Left lung (tissue), 4 donors: ENCODE measurements at regions not wholly inside any gene's neighbourhood (a gene's known extent, or its start where the extent isn't known, plus 50 kb on each side); places are given as distances from the start of the nearest gene placed in this dataset.

Experiments
- ATAC-seq: fragments of 200-7000 bp; cut with Tn5 transposase; one replicate; pipeline ENCODE4 v1.9.1; 2020; ENCODE audit warnings: moderate library complexity
- DNase-seq, 4 donors: peaks; one replicate each; pipeline ENCODE4 v3.0.0-alpha.2; 2013 to 2020
- H3K27ac ChIP-seq, 2 donors: fragments of 200-600 bp; sonication (generic) in 1 of 2; one replicate each; pipeline versions ENCODE4 v1.5.0 to v1.8.0; 2020 to 2021
- H3K27me3 ChIP-seq, 2 donors: fragments of 200-600 bp; sonication (generic) in 1 of 2; one replicate each; pipeline versions ENCODE4 v1.5.0 to v1.8.0; 2020 to 2021
- H3K36me3 ChIP-seq, 2 donors: fragments of 200-600 bp; sonication (generic) in 1 of 2; one replicate each; pipeline versions ENCODE4 v1.5.0 to v1.8.0; 2020 to 2021
- H3K4me1 ChIP-seq, 2 donors: fragments of 200-600 bp; one replicate each; pipeline ENCODE4 v1.8.0; 2021
- H3K4me3 ChIP-seq, 2 donors: fragments of 200-600 bp; sonication (generic) in 1 of 2; one replicate each; pipeline versions ENCODE4 v1.5.0 to v1.8.0; 2020 to 2021; ENCODE audit warnings: mild to moderate bottlenecking in 1 of 2
- H3K9me3 ChIP-seq, 2 donors: fragments of 200-600 bp; sonication (generic) in 1 of 2; one replicate each; pipeline versions ENCODE4 v1.5.0 to v1.8.0; 2020 to 2021
- intact Hi-C, 2 donors: fragments of 100-400 bp; cut with DNase I; formaldehyde crosslinking; loops; one replicate each; pipeline versions ENCODE4 v1.11.2 to v1.14.2; 2022
- TF ChIP-seq, protein P1 (sequence below), 2 donors: fragments of 200-600 bp; sonication (generic) in 1 of 2; IDR thresholded peaks; one replicate each; pipeline versions ENCODE4 v1.5.0 to v1.8.0; 2021; ENCODE audit warnings: antibody characterized with exemption in 2 of 2
- donor health status: DM: no; HTN: yes; CAD: no.
- donor health status: DM: no; HTN: no; CAD: no.

DNA sequence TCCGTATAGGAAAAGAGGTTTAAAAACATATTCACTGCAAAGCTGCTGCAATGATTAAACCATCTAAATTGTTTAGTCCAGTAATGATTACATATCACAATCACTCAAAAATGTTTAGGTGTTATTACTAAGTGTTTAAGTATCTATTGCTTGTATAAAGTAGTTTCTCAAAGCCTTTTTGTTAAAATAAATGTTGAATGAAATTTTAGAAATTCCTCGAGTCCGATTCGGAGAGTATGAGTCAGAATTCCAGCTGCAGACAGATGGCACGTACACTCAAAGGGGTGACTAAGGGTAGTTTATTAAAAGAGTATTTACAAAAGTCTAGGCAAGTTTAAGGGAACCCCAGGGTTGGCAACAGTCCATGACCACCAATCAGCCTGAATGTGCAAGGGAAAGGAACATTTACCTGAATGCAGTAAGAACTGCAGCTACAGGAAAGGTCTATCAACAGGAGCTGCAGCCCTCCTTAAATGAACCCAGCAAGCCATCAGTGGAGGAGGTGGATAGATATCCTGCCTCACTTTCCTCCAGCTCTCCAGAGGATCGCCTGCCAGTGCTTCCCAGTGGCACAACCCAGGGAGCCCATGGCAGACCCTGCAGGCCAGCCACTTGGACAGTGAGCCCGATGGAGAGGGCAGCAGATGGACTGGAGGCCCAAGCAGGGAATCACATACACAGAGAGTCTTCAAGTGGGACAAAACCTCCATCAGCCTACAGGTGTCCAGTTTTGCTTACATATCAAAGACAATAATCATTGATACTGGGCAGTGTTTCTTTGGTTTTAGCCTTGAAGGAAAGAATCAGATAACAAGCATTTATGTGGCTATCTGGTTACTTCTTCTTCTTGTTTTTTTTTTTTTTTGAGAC is 92.1 kb upstream of the SLC44A3 start:
- Histone ChIP-seq H3K36me3 (no peaks in the 10 kb centered on the region), H3K4me3 (no peak overlapping the region), H3K9me3 (no peaks in the 10 kb centered on the region), H3K27ac (peak overlapping the region in 1 of 2 donors; percentile 28), H3K4me1 (peaks cover 10 to 31% of the 10 kb centered on the region in 2 donors), H3K27me3 (no peaks in the 10 kb centered on the region)
- peak in 3 of 4 donors; percentile 29 to 60 (median 51) for DNase-seq
- intact Hi-C loops: no loop called here
- ATAC-seq: peak; percentile 73
- TF ChIP-seq, protein P1, sequence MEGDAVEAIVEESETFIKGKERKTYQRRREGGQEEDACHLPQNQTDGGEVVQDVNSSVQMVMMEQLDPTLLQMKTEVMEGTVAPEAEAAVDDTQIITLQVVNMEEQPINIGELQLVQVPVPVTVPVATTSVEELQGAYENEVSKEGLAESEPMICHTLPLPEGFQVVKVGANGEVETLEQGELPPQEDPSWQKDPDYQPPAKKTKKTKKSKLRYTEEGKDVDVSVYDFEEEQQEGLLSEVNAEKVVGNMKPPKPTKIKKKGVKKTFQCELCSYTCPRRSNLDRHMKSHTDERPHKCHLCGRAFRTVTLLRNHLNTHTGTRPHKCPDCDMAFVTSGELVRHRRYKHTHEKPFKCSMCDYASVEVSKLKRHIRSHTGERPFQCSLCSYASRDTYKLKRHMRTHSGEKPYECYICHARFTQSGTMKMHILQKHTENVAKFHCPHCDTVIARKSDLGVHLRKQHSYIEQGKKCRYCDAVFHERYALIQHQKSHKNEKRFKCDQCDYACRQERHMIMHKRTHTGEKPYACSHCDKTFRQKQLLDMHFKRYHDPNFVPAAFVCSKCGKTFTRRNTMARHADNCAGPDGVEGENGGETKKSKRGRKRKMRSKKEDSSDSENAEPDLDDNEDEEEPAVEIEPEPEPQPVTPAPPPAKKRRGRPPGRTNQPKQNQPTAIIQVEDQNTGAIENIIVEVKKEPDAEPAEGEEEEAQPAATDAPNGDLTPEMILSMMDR (IDR thresholded peaks at IDR 0.05): no peak

DNA sequence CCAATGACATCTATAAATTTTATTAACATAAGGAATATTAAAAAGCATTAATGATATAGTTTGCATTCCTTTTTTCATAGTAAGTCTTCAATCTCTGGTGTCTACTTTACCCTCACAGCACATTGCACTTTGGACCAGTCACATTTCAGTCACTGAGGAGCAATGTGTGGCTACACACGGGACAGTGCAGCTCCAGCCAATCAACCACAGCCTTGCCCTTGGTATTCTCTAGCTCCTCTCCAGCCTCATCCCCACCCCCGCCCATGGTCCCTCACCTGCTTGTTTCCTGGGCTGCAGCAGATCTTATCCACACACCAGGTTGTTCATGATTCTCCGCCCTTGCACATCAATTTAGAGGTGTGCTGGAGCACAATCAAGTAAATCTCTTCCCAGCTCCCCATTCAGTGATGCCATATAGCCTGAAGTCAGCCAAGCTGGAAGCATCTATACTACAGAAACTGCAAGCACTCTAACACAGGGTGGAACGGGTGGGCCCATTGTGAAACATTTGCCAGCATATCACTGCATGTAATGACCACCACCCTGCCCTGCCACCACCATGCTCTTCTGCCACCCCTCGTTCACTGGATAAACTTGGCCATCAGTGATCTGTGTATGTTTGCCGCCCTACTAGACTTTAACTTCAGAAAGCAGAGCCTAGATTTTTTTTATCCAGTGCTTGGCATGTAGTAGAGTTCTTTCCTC is 93.0 kb upstream of the SLC44A3 start:
- H3K27ac ChIP-seq: no peak overlapping the region
- intact Hi-C loops: no loop called here
- ATAC-seq: no peak

DNA sequence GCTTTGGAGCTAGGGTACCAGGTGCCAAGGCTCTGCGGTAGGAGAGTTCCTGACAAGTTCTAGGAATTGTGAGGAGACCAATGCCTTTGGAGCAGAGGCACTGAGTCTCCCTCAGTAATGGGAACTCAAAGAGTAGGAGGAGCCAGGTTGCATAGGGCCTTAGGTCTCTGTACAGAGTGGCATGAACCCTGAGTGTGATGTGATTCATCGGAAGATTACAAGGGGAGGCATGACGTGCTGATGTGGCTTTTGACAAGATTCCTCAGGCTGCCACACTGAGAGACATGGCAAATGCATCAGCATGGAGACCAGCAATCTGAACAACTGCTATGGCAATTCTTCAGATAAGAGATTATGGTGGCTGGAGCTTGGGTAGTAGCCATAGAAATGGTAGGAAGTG is 94.6 kb upstream of the SLC44A3 start:
- no peak for DNase-seq
- no peaks in the 10 kb centered on the region for H3K36me3 ChIP-seq

More for the DNA sequence above, 93.0 kb upstream of the SLC44A3 start:
- TF ChIP-seq, protein P1 (IDR thresholded peaks at IDR 0.05): no peak
- Histone ChIP-seq H3K4me3 (no peak overlapping the region), H3K9me3 (no peaks in the 10 kb centered on the region), H3K27me3 (no peaks in the 10 kb centered on the region), H3K4me1 (peaks cover 10 to 35% of the 10 kb centered on the region in 2 donors), H3K36me3 (no peaks in the 10 kb centered on the region)
- no peak for DNase-seq

DNA sequence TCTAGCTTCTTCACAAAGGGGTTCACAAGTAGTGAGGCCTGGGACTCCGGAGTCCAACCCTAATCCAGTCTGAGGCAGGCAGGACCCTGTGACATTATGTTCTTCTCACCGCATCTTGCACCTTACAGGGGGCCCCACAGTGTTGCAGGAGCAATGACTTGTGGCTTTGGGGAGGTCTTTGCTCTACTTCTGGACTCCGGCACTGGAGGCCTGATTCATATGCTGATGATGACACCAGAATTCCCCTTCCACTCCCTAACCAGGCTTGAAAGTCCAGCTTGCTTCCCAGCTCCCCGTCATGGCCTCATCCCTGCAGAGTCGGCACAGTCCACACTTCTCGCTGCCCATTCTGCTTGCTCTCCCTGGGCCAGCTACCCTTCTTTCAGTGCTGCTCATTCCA is 96.3 kb upstream of the SLC44A3 start:
- intact Hi-C loops: no loop called here
- Histone ChIP-seq H3K9me3 (no peaks in the 10 kb centered on the region), H3K27me3 (no peaks in the 10 kb centered on the region), H3K27ac (no peak overlapping the region), H3K4me1 (peaks cover 7 to 58% of the 10 kb centered on the region in 2 donors), H3K36me3 (no peaks in the 10 kb centered on the region), H3K4me3 (no peak overlapping the region)
- TF ChIP-seq, protein P1 (IDR thresholded peaks at IDR 0.05): no peak
- ATAC-seq: no peak
- no peak for DNase-seq

More for the DNA sequence above, 94.6 kb upstream of the SLC44A3 start:
- H3K9me3 ChIP-seq: no peaks in the 10 kb centered on the region
- intact Hi-C loops: no loop called here
- TF ChIP-seq, protein P1 (IDR thresholded peaks at IDR 0.05): no peak
- H3K4me3 ChIP-seq: no peak overlapping the region
- ATAC-seq: no peak
- no peak overlapping the region for H3K27ac ChIP-seq
- no peaks in the 10 kb centered on the region for H3K27me3 ChIP-seq
- H3K4me1 ChIP-seq: peaks cover 10 to 51% of the 10 kb centered on the region in 2 donors

DNA sequence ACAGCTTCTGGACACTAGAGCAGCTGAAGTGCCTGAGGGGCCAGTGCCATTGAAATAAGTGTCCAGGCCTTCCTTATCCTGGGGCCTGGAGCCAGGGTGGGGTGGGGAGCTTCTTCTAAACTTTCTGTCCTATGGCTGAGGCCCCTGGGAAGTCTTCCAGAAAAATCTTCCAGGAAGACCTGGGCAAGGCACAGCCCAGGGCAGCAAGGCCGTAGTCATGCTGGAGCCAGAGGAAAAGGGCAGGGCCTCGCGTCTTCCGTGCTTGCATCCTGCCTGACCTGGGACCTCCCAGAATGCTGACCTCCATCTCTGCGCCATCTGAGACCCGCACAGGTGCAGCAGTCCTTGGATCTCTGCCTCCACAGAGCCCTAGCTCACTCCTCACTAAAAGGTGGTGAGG is 96.7 kb upstream of the SLC44A3 start:
- Histone ChIP-seq H3K27me3 (no peaks in the 10 kb centered on the region), H3K27ac (no peak overlapping the region), H3K9me3 (no peaks in the 10 kb centered on the region), H3K4me3 (no peak overlapping the region), H3K4me1 (peaks cover 6 to 53% of the 10 kb centered on the region in 2 donors), H3K36me3 (no peaks in the 10 kb centered on the region)
- no peak for ATAC-seq
- no peak for DNase-seq
- intact Hi-C loops: no loop called here
- TF ChIP-seq, protein P1 (IDR thresholded peaks at IDR 0.05): no peak
